ENCODE measurements at regions not wholly inside any gene's neighbourhood (a gene's known extent, or its start where the extent isn't known, plus 50 kb on each side); places are given as distances from the start of the nearest gene placed in this dataset.

GRCh38 chr2:57126410-57126809 lies 920.2 kb upstream of the VRK2 start:
- TF ChIP-seq CTCF (IDR thresholded peaks at IDR 0.05): no peak
- no peak for TF ChIP-seq POLR2A (IDR thresholded peaks at IDR 0.05)
